HS-27A (cell line): ENCODE measurements at regions not wholly inside any gene's neighbourhood (a gene's known extent, or its start where the extent isn't known, plus 50 kb on each side); places are given as distances from the start of the nearest gene placed in this dataset.

Source experiments
- DNase-seq: peaks from one replicate; pipeline ENCODE4 v3.0.0-alpha.2; 2012; ENCODE audit warnings: low read depth, missing footprints

DNA sequence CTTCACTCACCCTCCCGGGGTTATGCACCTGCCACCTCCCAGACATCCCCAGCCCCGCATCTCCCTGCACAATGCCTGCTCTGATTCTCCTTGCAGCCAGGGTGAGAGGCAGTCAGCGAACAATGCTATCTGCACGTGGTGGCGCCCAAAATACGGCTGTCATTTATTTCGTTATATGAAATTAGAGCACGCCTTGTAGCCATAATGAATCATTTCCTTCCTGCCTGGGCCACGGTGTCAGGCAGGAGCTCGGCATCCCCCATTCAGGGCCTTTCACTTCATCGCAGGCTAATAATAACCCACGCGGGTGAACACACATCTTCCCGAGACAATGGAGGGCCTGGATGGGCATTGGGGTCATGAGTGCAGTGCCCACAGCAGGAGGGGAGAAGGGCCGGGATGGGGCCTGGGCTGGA lies 143.8 kb upstream of the ZNF507 start:
- peak; percentile 7 for DNase-seq

DNA sequence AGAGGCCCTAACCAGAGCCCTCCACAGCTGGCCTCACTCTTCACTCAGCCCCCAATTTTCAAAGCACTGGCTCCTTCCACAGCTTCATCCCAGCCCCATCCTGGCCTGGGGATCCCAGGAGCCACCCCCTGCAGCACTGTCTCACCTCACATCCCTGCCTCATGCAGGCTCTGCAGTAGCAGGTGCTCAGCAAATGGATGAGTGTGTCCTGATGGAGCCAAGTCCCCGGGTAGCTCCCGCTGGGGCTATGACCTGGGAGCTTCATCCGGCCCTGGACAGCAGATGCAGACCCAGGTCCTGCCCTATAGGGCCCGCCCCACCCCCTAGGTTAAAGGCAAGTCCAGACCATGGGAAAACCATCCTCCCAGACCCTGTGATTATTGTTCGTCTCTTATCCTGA lies 143.2 kb upstream of the ZNF507 start:
- DNase-seq: no peak

DNA sequence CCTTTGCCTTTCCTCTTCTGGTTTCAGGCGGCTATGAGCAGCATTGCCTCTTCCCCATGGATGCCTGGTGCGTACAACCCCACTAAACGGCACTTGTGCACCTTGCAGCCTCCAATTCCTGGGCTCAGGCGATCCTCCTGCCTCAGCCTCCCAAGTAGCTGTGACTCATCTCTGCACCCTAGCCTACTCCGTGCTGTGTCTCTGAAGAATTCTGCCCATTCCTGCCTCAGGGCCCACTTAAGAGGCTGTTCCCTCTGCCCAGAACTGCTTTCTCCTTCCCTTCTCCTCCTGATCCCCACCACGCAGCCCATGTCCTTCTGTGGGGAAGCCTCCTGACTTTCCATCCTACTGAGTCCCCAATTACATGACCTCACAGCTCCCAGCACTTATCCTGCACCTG lies 142.2 kb upstream of the ZNF507 start:
- DNase-seq: no peak

GRCh38 chr19:32206065-32206464 lies 139.3 kb upstream of the ZNF507 start:
- DNase-seq: no peak

GRCh38 chr19:32208060-32208459 lies 137.3 kb upstream of the ZNF507 start:
- DNase-seq: no peak

GRCh38 chr19:32219392-32219791 lies 126.0 kb upstream of the ZNF507 start:
- DNase-seq: no peak

DNA sequence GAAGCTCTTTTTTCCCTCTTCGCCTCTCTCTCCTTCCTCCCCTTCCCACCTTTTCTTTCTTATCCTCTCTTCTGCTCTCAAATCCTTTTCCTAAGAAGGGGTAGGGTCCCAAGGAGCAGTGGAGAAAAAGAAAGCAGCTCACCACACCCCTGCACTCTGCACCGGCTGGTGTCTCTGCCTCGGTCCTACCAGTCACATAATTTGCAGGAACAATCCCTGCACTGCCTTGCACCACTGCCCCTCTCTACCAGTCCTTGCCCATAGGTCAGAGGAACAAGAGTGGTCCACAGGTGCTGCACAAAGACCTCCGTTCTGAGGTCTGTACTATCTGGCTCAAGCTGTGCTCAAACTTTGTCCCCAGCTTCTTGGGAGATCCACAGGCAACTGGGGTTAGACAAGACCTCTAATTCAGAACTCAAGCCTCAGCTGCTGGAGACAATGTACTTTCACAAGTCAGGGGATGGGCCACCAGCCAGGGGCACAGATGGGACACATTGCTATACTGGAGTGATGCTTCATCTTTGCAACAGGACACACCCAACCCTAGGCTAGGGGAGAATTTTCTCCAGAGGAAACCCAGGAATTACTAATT lies 125.4 kb upstream of the ZNF507 start:
- no peak for DNase-seq

DNA sequence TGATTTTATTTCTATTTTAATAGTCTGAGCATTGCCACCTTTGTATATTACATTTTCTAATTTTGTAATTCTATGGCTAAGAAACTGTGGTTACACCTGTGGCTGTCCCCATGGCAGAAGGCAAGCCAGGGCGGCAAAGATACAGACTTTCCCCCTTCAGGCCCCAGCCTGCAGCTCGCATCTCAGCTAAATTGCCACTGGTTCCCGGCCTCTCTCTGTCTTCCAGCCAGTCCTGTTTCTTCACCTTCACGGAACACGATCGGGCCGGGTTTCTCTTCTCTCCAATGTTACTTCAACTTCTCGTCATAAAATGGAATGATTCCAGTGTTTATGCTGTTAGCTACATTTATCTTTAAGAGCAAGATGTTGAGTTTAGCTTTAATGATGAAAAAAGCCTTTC lies 124.5 kb upstream of the ZNF507 start:
- DNase-seq: no peak

- DNase-seq: no peak
These were observed 122.9 kb upstream of the ZNF507 start for GRCh38 chr19:32222556-32222955.

DNA sequence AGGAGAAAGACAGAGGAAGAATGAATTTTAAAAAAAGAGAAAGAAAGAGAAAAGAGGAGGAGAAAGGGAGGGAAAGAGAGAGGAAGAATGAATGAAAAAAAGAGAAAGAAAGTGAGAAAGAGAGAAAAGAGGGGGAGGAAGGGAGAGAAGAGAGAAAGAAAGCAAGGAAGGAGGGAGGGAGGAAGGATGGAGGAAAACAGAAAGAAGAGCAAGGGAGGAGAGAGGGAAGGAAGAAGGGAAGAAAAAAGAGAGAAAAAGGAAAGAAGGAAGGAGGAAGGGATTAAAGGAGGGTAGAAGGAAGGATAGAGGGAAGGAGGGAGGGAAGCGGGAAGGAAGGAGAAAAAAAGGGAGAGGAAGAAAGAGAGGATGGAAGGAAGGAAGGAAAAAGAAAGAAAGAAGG lies 122.3 kb upstream of the ZNF507 start:
- no peak for DNase-seq

- no peak for DNase-seq
These were observed 121.6 kb upstream of the ZNF507 start for GRCh38 chr19:32223595-32224370.

DNA sequence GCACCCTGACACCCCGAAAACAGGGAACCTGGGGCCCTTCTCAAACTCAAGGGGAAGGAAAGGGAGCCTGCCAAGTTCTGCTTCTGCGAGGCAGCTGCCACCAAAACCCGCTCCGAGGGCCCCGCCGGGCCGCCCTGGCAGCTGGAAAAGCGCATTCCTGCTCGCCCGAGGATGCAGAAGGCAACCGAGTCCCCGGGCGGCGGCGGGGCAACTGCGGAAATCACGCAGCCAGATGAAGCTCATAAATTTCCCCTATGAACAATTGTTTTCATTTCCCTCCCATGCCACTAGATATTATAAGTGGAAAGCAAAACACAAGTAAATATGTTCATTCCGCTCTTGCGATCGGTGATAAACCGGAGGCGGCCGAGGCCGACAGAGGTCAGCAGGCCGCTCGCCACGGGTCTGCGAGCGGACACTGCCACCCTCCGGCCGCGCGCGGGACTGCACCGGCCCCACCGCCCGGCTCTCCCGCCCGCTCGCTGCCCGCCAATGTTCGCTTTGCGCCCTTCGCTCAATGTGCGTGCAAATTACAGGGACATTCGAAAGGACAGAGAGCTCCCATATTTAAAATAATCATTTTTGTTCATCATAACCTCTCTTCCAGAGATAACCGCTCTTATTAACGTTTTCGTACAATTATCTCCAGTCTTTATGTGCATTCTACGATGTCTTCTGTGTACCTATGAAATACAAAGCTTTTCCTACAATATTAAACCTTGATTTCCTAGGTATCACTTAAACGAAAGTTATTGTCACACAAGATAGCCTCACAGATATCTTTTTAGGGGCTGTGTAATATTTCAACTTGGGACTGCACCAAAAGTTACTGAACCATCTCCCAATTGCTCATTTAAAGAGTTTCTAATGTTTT lies 120.8 kb upstream of the ZNF507 start:
- DNase-seq: no peak

GRCh38 chr19:32227561-32228165 lies 117.7 kb upstream of the ZNF507 start:
- no peak for DNase-seq

DNA sequence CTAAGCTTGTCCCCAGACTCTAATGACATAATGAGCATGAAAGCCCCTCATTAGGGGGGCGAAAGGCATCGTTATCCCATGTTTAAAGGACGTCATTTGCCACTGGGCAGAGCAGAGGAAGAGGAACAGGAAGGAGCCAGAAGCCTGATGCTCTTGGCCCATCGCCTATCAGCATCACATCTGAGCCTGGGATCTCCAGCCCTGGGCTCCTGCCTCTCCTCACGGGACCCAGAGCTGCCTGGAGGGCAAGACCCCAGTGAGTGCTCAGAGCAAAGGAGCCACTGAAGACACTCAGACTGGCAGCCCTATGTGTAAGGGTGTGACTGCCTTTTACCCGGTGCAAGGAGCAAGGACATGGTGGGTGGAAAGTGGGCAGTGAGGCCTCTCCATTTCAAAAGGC lies 115.0 kb upstream of the ZNF507 start:
- DNase-seq: no peak

DNA sequence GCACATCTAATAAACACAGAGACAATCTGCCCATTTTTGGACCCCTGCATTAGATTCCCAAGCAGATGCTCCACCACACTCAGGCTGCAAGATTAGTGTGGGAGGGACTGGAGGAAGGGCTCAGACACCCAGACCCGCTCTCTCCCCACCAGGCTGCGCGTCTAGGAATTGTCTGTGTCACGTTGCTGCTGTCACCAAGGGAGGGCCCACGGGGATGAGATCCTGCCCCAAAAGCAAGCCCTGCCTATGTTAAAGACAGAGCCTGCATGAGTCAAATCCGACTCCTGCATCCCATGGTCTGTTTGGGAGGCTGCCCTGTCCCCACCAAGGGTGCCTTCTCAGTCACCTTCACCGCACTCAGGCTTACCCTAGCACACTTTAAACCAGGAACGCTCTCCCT lies 114.4 kb upstream of the ZNF507 start:
- DNase-seq: no peak

DNA sequence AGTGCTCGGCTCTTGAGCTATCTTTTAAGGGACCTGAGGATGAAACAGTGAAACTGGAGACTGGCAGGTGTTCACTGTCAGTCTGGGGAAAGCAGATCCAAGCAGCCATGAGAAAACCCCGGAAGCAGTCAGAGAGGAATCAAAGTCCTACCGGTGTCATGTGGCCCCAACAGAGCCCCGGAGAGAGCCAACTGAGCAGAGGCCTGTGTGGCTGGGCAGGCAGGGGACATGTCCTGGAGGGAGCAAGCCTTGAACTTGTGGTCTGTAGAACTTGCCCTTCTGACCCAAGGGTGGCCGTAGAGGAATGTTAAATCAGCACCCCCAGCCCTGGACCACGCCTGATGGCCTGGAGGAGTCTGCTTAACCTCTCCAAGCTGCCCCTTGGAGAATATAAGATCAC lies 113.7 kb upstream of the ZNF507 start:
- DNase-seq: no peak

DNA sequence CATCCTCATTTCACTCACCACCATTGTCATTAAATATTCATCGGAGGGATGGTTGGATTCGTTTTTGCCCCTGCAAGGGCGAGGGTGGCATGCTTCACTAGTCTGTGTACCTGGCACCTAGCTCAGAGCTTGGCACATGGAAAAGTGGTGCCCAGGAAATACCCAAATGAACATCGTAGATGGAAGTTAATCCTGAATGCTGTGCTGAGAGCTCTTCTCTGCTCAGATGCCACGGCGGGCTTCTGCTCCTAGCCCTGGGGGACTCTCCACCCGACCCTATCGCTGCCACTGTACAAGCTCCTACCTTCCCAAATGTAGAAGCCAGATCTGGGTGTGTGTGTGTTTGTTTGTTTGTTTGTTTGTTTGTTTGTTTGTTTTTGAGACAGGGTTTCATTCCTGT lies 113.0 kb upstream of the ZNF507 start:
- DNase-seq: no peak

DNA sequence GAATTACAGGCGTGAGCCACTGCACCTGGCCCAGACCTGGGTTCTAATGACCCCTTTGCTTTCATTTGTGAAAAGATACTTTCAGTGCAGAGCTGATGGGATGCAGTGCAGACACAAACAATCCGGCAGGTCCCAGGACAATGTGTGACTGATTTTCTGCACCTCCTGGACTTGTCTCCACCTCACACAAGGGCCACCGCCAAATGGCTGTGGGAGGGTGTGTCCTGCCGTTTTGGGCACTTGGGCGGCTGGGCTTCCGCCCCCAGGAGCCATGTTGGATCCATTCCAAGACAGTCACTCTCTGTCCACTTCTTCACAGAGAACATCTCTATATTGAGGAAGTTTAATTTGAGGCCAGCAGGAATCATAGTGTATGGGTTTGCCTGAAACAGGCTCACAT lies 112.3 kb upstream of the ZNF507 start:
- DNase-seq: no peak

GRCh38 chr19:32233885-32234284 lies 111.5 kb upstream of the ZNF507 start:
- DNase-seq: no peak

- DNase-seq: no peak
These were observed 110.7 kb upstream of the ZNF507 start for GRCh38 chr19:32234663-32235217.

- no peak for DNase-seq
These were observed 107.3 kb upstream of the ZNF507 start for GRCh38 chr19:32238076-32238475.

- no peak for DNase-seq
These were observed 105.1 kb upstream of the ZNF507 start for GRCh38 chr19:32240316-32240715.
